ENCODE measurements at regions not wholly inside any gene's neighbourhood (a gene's known extent, or its start where the extent isn't known, plus 50 kb on each side); places are given as distances from the start of the nearest gene placed in this dataset.

- H3K9ac ChIP-seq (ENCODE audit: low read length): no peak overlapping the region
- H3K4me1 ChIP-seq (ENCODE audit: low read length): no peaks in the 10 kb centered on the region
- no peak for DNase-seq
- H3K27ac ChIP-seq (ENCODE audit: low read length): no peak overlapping the region
- H2AFZ ChIP-seq (ENCODE audit: low read length): no peak overlapping the region
- H3K4me3 ChIP-seq (ENCODE audit: low read length): no peak overlapping the region
- H3K4me2 ChIP-seq (ENCODE audit: low read depth, low read length): no peak overlapping the region
- H3K36me3 ChIP-seq (replicated peaks; ENCODE audit: insufficient read depth, low read length): no peaks in the 10 kb centered on the region
- H3F3A ChIP-seq (ENCODE audit: insufficient read depth, low read length): no peaks in the 10 kb centered on the region
- H3K79me2 ChIP-seq (ENCODE audit: low read length): no peaks in the 10 kb centered on the region
- no peaks in the 10 kb centered on the region for H4K20me1 ChIP-seq (ENCODE audit: insufficient read depth, low read length)
- H3K27me3 ChIP-seq (replicated peaks; ENCODE audit: insufficient read depth, low read length): no peaks in the 10 kb centered on the region
- no peaks in the 10 kb centered on the region for H3K9me3 ChIP-seq (replicated peaks; ENCODE audit: insufficient read depth, low read length)
- TF ChIP-seq EZH2phosphoT487 (IDR thresholded peaks at IDR 0.05; ENCODE audit: low read length): no peak
- no peak for TF ChIP-seq EZH2 (optimal IDR thresholded peaks at IDR 0.05; ENCODE audit: low read depth, low read length)
- TF ChIP-seq CTCF (IDR thresholded peaks at IDR 0.05; ENCODE audit: low read length): no peak
- H3K9me2 ChIP-seq (replicated peaks; ENCODE audit: insufficient read depth, low read length): no peaks in the 10 kb centered on the region
These were observed 63.7 kb upstream of the RTL1 start for GRCh38 chr14:100967178-100967577.

GRCh38 chr14:100967930-100968329 is 64.4 kb upstream of the RTL1 start:
- Histone ChIP-seq H3K9me2 (replicated peaks; ENCODE audit: insufficient read depth, low read length) (no peaks in the 10 kb centered on the region), H3K4me2 (ENCODE audit: low read depth, low read length) (no peak overlapping the region), H4K20me1 (ENCODE audit: insufficient read depth, low read length) (no peaks in the 10 kb centered on the region), H3F3A (ENCODE audit: insufficient read depth, low read length) (no peaks in the 10 kb centered on the region), H3K9ac (ENCODE audit: low read length) (no peak overlapping the region), H3K4me3 (ENCODE audit: low read length) (no peak overlapping the region), H3K9me3 (replicated peaks; ENCODE audit: insufficient read depth, low read length) (no peaks in the 10 kb centered on the region), H3K36me3 (replicated peaks; ENCODE audit: insufficient read depth, low read length) (no peaks in the 10 kb centered on the region), H3K79me2 (ENCODE audit: low read length) (no peaks in the 10 kb centered on the region), H3K27ac (ENCODE audit: low read length) (no peak overlapping the region), H3K4me1 (ENCODE audit: low read length) (no peaks in the 10 kb centered on the region), H2AFZ (ENCODE audit: low read length) (no peak overlapping the region), H3K27me3 (replicated peaks; ENCODE audit: insufficient read depth, low read length) (no peaks in the 10 kb centered on the region)
- no peak for TF ChIP-seq EZH2phosphoT487 (IDR thresholded peaks at IDR 0.05; ENCODE audit: low read length)
- no peak for TF ChIP-seq EZH2 (optimal IDR thresholded peaks at IDR 0.05; ENCODE audit: low read depth, low read length)
- TF ChIP-seq CTCF (IDR thresholded peaks at IDR 0.05; ENCODE audit: low read length): no peak
- DNase-seq: no peak

GRCh38 chr14:100972118-100972897 is 68.8 kb upstream of the RTL1 start:
- Histone ChIP-seq H3K4me3 (ENCODE audit: low read length) (no peak overlapping the region), H2AFZ (ENCODE audit: low read length) (no peak overlapping the region), H3K9ac (ENCODE audit: low read length) (no peak overlapping the region), H3K9me3 (replicated peaks; ENCODE audit: insufficient read depth, low read length) (no peaks in the 10 kb centered on the region), H4K20me1 (ENCODE audit: insufficient read depth, low read length) (no peaks in the 10 kb centered on the region), H3K79me2 (ENCODE audit: low read length) (no peaks in the 10 kb centered on the region), H3K4me2 (ENCODE audit: low read depth, low read length) (no peak overlapping the region), H3K36me3 (replicated peaks; ENCODE audit: insufficient read depth, low read length) (no peaks in the 10 kb centered on the region), H3K4me1 (ENCODE audit: low read length) (no peaks in the 10 kb centered on the region), H3K27ac (ENCODE audit: low read length) (no peak overlapping the region), H3K27me3 (replicated peaks; ENCODE audit: insufficient read depth, low read length) (no peaks in the 10 kb centered on the region), H3K9me2 (replicated peaks; ENCODE audit: insufficient read depth, low read length) (no peaks in the 10 kb centered on the region), H3F3A (ENCODE audit: insufficient read depth, low read length) (no peaks in the 10 kb centered on the region)
- DNase-seq: no peak
- TF ChIP-seq EZH2phosphoT487 (IDR thresholded peaks at IDR 0.05; ENCODE audit: low read length) (no peak), EZH2 (optimal IDR thresholded peaks at IDR 0.05; ENCODE audit: low read depth, low read length) (no peak), CTCF (IDR thresholded peaks at IDR 0.05; ENCODE audit: low read length) (no peak)

All from MM.1S (cell line).